Fibroblast of pulmonary artery (primary cell): ENCODE measurements at regions not wholly inside any gene's neighbourhood (a gene's known extent, or its start where the extent isn't known, plus 50 kb on each side); places are given as distances from the start of the nearest gene placed in this dataset.

Experiments used
- DNase-seq: peaks from one replicate; pipeline ENCODE4 v3.0.0-alpha.2; 2010; ENCODE audit warnings: low read depth
- H3K4me3 ChIP-seq: replicated peaks from 2 replicates; pipeline ENCODE4 v1.5.1; 2011; ENCODE audit warnings: low read depth, mild to moderate bottlenecking, control low read depth, low read length, moderate library complexity
- TF ChIP-seq, protein P1 (sequence below): IDR thresholded peaks from 2 replicates; pipeline ENCODE4 v1.5.1; 2011; ENCODE audit warnings: mild to moderate bottlenecking, control low read depth, low read length, inconsistent platforms; ENCODE audit errors: missing control alignments

DNA sequence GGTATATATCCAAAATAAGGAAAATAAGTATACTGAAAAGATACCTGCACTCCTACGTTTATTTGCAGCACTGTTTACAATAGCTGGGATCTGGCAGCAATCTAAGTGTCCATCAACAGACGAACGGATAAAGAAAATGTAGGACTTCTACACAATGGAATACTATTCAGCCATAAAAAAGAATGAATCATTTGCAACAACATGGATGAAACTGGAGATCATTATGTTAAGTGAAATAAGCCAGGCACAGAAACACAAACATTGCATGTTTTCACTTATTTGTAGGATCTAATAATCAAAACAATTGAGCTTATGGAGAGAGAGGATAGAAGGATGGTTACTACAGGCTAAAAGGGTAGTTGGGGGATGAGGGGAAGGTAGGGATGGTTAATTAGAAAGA, 494.0 kb downstream of the UQCRFS1 start:
- no peak overlapping the region for H3K4me3 ChIP-seq
- TF ChIP-seq, protein P1, sequence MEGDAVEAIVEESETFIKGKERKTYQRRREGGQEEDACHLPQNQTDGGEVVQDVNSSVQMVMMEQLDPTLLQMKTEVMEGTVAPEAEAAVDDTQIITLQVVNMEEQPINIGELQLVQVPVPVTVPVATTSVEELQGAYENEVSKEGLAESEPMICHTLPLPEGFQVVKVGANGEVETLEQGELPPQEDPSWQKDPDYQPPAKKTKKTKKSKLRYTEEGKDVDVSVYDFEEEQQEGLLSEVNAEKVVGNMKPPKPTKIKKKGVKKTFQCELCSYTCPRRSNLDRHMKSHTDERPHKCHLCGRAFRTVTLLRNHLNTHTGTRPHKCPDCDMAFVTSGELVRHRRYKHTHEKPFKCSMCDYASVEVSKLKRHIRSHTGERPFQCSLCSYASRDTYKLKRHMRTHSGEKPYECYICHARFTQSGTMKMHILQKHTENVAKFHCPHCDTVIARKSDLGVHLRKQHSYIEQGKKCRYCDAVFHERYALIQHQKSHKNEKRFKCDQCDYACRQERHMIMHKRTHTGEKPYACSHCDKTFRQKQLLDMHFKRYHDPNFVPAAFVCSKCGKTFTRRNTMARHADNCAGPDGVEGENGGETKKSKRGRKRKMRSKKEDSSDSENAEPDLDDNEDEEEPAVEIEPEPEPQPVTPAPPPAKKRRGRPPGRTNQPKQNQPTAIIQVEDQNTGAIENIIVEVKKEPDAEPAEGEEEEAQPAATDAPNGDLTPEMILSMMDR: no peak
- DNase-seq: no peak

DNA sequence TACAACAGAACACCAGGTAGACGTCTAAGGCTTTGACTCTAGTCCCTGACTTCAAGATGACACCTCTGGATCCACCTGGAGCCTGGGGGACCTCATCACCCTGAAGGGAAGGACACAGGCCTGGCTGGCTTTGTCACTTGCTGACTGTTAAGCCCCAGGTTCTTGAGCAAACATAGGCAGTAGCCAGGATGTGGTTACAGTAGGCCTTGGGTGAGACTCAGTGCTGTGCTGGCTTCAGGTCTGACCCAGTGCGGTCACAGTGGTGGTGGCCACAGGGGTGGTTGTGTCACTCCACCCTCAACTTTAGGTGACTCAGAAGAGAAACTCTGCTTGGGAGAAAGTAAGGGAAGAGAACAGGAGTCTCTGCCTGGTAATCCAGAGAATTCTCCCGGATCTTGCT, 497.8 kb downstream of the UQCRFS1 start:
- TF ChIP-seq, protein P1: no peak
- no peak overlapping the region for H3K4me3 ChIP-seq
- no peak for DNase-seq

DNA sequence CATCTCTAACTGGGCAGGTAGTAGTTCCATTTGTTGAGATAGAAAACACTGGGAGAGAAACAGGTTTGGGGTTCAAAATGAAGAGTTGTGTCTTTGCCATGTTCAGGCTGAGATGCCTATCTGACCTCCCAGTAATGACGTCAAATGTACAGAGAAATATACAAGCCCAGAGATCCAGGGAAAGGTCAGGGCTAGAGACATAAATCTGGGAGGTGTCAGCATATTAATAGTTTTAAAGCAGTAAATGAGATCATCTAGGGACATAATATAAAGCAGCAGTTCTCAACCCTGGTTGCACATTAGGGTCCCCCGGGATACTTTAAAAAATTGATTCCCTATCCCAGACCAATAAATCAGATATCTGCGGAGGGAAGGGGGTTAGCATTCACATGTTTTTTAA, 501.5 kb downstream of the UQCRFS1 start:
- TF ChIP-seq, protein P1: no peak
- DNase-seq: no peak
- no peak overlapping the region for H3K4me3 ChIP-seq

DNA sequence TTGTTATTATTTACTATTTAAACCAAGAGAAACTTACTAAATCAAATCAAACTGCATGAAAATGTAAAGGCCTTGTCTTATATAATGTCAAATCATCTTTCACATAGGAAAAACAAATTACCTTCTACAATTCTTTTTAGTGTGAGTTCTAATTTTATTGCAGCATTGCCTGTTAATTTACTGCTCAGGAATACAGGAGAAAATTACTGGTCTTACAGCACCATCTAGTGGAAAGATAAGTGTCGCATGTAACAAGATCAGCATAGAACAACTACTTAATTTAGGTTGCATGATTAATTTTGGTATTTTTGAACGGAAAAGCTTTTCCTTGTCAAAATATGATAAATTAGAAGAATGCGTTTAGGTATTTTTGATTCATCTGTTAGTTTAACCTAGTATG, 502.7 kb downstream of the UQCRFS1 start:
- H3K4me3 ChIP-seq: no peak overlapping the region
- DNase-seq: peak; percentile 81
- TF ChIP-seq, protein P1: peak; percentile 63

DNA sequence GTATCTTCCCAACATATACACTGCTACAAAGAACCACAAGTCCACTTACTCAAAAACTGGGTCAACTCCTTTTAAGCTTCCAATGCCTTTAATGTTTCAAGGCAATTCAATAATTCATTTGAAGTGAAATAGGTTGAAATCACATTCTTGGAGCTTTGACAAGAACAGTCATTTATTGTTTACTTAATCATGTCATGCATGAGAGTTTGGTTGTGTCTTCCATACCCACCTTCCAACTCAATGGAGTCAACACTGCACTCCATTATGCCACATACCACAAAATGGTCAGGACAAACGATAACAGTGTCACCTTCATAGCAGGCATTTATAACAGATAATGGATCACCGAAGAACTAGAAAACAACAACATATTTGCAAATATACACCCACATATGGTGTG, 506.3 kb downstream of the UQCRFS1 start:
- H3K4me3 ChIP-seq: no peak overlapping the region
- TF ChIP-seq, protein P1: no peak
- no peak for DNase-seq

DNA sequence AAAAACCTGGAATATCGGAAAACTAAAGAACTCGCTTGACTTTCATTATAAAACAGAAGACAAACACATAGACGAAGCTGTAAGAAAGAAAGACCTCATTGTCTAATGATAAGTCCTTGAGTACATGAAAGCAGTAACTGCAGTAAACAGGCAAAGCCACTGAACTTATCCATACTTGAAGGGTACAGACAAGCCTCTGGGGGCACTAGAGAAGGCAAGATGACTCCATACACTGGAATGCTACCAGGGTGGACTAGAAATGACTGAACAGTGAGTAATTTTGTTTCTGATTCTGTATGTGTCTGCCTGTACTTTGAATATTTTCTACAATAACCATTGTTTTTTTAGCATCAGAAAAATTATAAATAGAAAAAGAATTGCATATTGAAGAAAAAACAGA, 507.9 kb downstream of the UQCRFS1 start:
- DNase-seq: peak; percentile 80
- TF ChIP-seq, protein P1: peak; percentile 50
- no peak overlapping the region for H3K4me3 ChIP-seq

DNA sequence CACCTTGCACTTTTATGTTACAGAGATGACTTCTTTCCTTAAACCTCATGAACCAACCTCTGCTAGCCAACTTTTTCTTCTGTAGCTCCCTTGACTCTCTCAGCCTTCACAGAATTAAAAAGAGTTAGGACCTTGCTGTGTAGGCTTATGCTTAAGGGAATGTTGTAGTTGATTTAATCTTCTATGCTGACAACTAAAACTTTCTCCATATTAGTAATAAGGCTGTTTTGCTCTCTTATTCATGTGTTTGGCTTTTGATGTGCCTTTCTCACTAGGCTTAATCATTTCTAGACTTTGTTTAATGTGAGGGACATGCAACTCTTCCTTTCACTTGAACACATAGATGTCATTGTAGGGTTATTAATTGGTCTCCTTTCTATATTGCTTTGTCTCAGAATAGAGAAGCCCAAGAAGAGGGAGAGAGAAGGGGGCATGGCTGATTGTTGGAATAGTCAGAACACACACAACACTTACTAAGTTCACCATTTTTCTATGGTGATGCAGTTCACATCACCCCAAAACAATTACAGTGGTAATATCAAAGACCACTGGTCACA, 509.5 kb downstream of the UQCRFS1 start:
- no peak for DNase-seq
- TF ChIP-seq, protein P1: no peak
- H3K4me3 ChIP-seq: no peak overlapping the region
